WTC11 (cell line): ENCODE measurements at regions not wholly inside any gene's neighbourhood (a gene's known extent, or its start where the extent isn't known, plus 50 kb on each side); places are given as distances from the start of the nearest gene placed in this dataset.

ENCODE experiments used
- ATAC-seq: fragments of 200-7000 bp; cut with Tn5 transposase; 2 replicates; pipeline ENCODE4 v1.10.0; 2021; ENCODE audit warnings: mild to moderate bottlenecking, moderate library complexity
- CTCF ChIA-PET: fragments of 300-600 bp; sonication (Branson Sonifier 250); formaldehyde crosslinking; loops from one replicate; lab custom pipeline; 2021; ENCODE audit warnings: antibody characterized with exemption; lab: Charles Lee
- POLR2A ChIA-PET: fragments of 350-600 bp; sonication (Branson Sonifier 250); formaldehyde crosslinking; loops from one replicate; lab custom pipeline; 2021; ENCODE audit warnings: antibody characterized with exemption; lab: Charles Lee
- DNase-seq: peaks from one replicate; pipeline ENCODE4 v3.0.0; 2021; ENCODE audit warnings: low spot score
- H3K27ac Mint-ChIP-seq: 2 replicates; pipeline ENCODE4 v1.8.0; 2021; ENCODE audit warnings: mixed read lengths
- H3K27me3 Mint-ChIP-seq: 2 replicates; pipeline ENCODE4 v1.8.0; 2021; ENCODE audit warnings: low read depth, mild to moderate bottlenecking, moderate library complexity, mixed read lengths
- H3K36me3 Mint-ChIP-seq: 2 replicates; pipeline ENCODE4 v1.8.0; 2021; ENCODE audit warnings: mixed read lengths
- H3K4me1 Mint-ChIP-seq: 2 replicates; pipeline ENCODE4 v1.8.0; 2022; ENCODE audit warnings: mixed read lengths
- H3K4me3 Mint-ChIP-seq: 2 replicates; pipeline ENCODE4 v1.8.0; 2021; ENCODE audit warnings: mild to moderate bottlenecking, moderate library complexity, mixed read lengths
- H3K9me3 Mint-ChIP-seq: 2 replicates; pipeline ENCODE4 v1.8.0; 2021; ENCODE audit warnings: mixed read lengths
- CBFB ChIP-seq: sonication (generic); formaldehyde crosslinking; IDR thresholded peaks from 2 replicates; pipeline ENCODE4 v1.8.1; 2022; ENCODE audit warnings: mild to moderate bottlenecking, low read depth, missing genetic modification reagents
- CREM ChIP-seq: sonication (generic); formaldehyde crosslinking; IDR thresholded peaks from 2 replicates; pipeline ENCODE4 v1.8.1; 2022; ENCODE audit warnings: mild to moderate bottlenecking, missing genetic modification reagents, moderate library complexity
- EMX1 ChIP-seq: fragments of 250-450 bp; sonication (Bioruptor Pico); IDR thresholded peaks from 2 replicates; pipeline ENCODE4 v1.8.0; 2021; ENCODE audit warnings: mild to moderate bottlenecking
- GRHL2 ChIP-seq: fragments of 250-450 bp; sonication (Bioruptor Pico); IDR thresholded peaks from 2 replicates; pipeline ENCODE4 v1.8.0; 2022; ENCODE audit warnings: mild to moderate bottlenecking, moderate library complexity; ENCODE audit not compliant: insufficient replicate concordance, severe bottlenecking
- JAZF1 ChIP-seq: fragments of 250-450 bp; sonication (Bioruptor Pico); IDR thresholded peaks from 2 replicates; pipeline ENCODE4 v1.9.0; 2021; ENCODE audit warnings: moderate library complexity, mild to moderate bottlenecking, inconsistent platforms
- MXD4 ChIP-seq: fragments of 250-450 bp; sonication (Bioruptor Pico); IDR thresholded peaks from 2 replicates; pipeline ENCODE4 v1.8.0; 2021; ENCODE audit warnings: mild to moderate bottlenecking, moderate library complexity, borderline replicate concordance
- NFE2L1 ChIP-seq: sonication (generic); formaldehyde crosslinking; IDR thresholded peaks from 2 replicates; pipeline ENCODE4 v1.8.1; 2023; ENCODE audit warnings: missing genetic modification reagents
- NR1H2 ChIP-seq: sonication (generic); formaldehyde crosslinking; IDR thresholded peaks from 2 replicates; pipeline ENCODE4 v1.9.0; 2021; ENCODE audit warnings: mild to moderate bottlenecking, moderate library complexity, missing genetic modification reagents
- NR2C2 ChIP-seq: sonication (generic); formaldehyde crosslinking; IDR thresholded peaks from 2 replicates; pipeline ENCODE4 v1.8.0; 2022; ENCODE audit warnings: mild to moderate bottlenecking, missing genetic modification reagents
- SP1 ChIP-seq: sonication (generic); formaldehyde crosslinking; conservative IDR thresholded peaks from 2 replicates; pipeline ENCODE4 v1.8.1; 2022; ENCODE audit warnings: missing genetic modification reagents
- ZNF219 ChIP-seq: sonication (generic); formaldehyde crosslinking; IDR thresholded peaks from 2 replicates; pipeline ENCODE4 v1.8.0; 2023; ENCODE audit warnings: missing genetic modification reagents, mild to moderate bottlenecking, borderline replicate concordance
- TF ChIP-seq, protein P1 (sequence below): fragments of 250-450 bp; sonication (Bioruptor Pico); IDR thresholded peaks from 2 replicates; pipeline ENCODE4 v1.9.0; 2021; ENCODE audit warnings: mild to moderate bottlenecking, borderline replicate concordance
- TF ChIP-seq, protein P2 (sequence below): sonication (generic); formaldehyde crosslinking; IDR thresholded peaks from 2 replicates; pipeline ENCODE4 v1.8.1; 2022; ENCODE audit warnings: low read depth, mild to moderate bottlenecking, moderate library complexity, missing genetic modification reagents, borderline replicate concordance
- TF ChIP-seq, protein P3 (sequence below): sonication (generic); formaldehyde crosslinking; IDR thresholded peaks from 2 replicates; pipeline ENCODE4 v1.8.1; 2022; ENCODE audit warnings: missing genetic modification reagents, borderline replicate concordance
- TF ChIP-seq, protein P4 (sequence below): sonication (generic); formaldehyde crosslinking; IDR thresholded peaks from 2 replicates; pipeline ENCODE4 v1.8.1; 2023; ENCODE audit warnings: mild to moderate bottlenecking, moderate library complexity, missing genetic modification reagents
- TF ChIP-seq, protein P5 (sequence below): fragments of 250-450 bp; sonication (Bioruptor Pico); conservative IDR thresholded peaks from 2 replicates; pipeline ENCODE4 v1.9.0; 2021; ENCODE audit warnings: mild to moderate bottlenecking
- TF ChIP-seq, protein P6 (sequence below): sonication (generic); formaldehyde crosslinking; IDR thresholded peaks from 2 replicates; pipeline ENCODE4 v1.8.0; 2022; ENCODE audit warnings: mild to moderate bottlenecking, missing genetic modification reagents

DNA sequence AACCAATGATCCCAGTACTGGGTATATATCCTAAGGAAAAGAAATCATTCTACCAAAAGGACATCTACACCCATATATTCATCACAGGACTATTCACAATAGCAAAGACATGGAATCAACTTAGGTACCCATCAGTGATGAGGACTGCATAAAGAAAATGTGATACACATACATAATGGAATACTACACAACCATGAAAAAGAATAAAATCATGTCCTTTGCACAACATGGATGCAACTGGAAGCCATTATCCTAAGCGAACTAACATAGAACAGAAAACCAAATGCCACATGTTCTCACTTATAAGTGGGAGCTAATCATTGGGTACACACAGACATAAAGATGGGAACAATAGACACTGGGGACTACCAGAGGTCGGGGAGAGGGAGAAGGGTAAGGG lies 86.0 kb upstream of the LGR5 start:
- Mint-ChIP-seq H3K4me3 (no peak overlapping the region), H3K4me1 (no peaks in the 10 kb centered on the region), H3K27me3 (no peaks in the 10 kb centered on the region), H3K27ac (no peak overlapping the region), H3K9me3 (peaks cover 10% of the 10 kb centered on the region), H3K36me3 (no peaks in the 10 kb centered on the region)
- ChIA-PET POLR2A (no interaction called here), CTCF (no interaction called here)
- DNase-seq, result no peak
- TF ChIP-seq, protein P1, sequence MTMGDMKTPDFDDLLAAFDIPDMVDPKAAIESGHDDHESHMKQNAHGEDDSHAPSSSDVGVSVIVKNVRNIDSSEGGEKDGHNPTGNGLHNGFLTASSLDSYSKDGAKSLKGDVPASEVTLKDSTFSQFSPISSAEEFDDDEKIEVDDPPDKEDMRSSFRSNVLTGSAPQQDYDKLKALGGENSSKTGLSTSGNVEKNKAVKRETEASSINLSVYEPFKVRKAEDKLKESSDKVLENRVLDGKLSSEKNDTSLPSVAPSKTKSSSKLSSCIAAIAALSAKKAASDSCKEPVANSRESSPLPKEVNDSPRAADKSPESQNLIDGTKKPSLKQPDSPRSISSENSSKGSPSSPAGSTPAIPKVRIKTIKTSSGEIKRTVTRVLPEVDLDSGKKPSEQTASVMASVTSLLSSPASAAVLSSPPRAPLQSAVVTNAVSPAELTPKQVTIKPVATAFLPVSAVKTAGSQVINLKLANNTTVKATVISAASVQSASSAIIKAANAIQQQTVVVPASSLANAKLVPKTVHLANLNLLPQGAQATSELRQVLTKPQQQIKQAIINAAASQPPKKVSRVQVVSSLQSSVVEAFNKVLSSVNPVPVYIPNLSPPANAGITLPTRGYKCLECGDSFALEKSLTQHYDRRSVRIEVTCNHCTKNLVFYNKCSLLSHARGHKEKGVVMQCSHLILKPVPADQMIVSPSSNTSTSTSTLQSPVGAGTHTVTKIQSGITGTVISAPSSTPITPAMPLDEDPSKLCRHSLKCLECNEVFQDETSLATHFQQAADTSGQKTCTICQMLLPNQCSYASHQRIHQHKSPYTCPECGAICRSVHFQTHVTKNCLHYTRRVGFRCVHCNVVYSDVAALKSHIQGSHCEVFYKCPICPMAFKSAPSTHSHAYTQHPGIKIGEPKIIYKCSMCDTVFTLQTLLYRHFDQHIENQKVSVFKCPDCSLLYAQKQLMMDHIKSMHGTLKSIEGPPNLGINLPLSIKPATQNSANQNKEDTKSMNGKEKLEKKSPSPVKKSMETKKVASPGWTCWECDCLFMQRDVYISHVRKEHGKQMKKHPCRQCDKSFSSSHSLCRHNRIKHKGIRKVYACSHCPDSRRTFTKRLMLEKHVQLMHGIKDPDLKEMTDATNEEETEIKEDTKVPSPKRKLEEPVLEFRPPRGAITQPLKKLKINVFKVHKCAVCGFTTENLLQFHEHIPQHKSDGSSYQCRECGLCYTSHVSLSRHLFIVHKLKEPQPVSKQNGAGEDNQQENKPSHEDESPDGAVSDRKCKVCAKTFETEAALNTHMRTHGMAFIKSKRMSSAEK (CRISPR knock-in tag), result no peak
- TF ChIP-seq CREM (CRISPR knock-in tag), result no peak
- no peak for TF ChIP-seq GRHL2
- TF ChIP-seq, protein P2, sequence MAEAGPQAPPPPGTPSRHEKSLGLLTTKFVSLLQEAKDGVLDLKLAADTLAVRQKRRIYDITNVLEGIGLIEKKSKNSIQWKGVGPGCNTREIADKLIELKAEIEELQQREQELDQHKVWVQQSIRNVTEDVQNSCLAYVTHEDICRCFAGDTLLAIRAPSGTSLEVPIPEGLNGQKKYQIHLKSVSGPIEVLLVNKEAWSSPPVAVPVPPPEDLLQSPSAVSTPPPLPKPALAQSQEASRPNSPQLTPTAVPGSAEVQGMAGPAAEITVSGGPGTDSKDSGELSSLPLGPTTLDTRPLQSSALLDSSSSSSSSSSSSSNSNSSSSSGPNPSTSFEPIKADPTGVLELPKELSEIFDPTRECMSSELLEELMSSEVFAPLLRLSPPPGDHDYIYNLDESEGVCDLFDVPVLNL (CRISPR knock-in tag), result no peak
- no peak for TF ChIP-seq MXD4 (CRISPR knock-in tag)
- TF ChIP-seq, protein P3, sequence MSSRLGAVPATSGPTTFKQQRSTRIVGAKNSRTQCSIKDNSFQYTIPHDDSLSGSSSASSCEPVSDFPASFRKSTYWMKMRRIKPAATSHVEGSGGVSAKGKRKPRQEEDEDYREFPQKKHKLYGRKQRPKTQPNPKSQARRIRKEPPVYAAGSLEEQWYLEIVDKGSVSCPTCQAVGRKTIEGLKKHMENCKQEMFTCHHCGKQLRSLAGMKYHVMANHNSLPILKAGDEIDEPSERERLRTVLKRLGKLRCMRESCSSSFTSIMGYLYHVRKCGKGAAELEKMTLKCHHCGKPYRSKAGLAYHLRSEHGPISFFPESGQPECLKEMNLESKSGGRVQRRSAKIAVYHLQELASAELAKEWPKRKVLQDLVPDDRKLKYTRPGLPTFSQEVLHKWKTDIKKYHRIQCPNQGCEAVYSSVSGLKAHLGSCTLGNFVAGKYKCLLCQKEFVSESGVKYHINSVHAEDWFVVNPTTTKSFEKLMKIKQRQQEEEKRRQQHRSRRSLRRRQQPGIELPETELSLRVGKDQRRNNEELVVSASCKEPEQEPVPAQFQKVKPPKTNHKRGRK (CRISPR knock-in tag), result no peak
- TF ChIP-seq, protein P4, sequence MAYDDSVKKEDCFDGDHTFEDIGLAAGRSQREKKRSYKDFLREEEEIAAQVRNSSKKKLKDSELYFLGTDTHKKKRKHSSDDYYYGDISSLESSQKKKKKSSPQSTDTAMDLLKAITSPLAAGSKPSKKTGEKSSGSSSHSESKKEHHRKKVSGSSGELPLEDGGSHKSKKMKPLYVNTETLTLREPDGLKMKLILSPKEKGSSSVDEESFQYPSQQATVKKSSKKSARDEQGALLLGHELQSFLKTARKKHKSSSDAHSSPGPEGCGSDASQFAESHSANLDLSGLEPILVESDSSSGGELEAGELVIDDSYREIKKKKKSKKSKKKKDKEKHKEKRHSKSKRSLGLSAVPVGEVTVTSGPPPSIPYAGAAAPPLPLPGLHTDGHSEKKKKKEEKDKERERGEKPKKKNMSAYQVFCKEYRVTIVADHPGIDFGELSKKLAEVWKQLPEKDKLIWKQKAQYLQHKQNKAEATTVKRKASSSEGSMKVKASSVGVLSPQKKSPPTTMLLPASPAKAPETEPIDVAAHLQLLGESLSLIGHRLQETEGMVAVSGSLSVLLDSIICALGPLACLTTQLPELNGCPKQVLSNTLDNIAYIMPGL (CRISPR knock-in tag), result no peak
- no peak for TF ChIP-seq NFE2L1 (CRISPR knock-in tag)
- TF ChIP-seq CBFB (CRISPR knock-in tag), result no peak
- no peak for TF ChIP-seq ZNF219 (CRISPR knock-in tag)
- TF ChIP-seq, protein P5, sequence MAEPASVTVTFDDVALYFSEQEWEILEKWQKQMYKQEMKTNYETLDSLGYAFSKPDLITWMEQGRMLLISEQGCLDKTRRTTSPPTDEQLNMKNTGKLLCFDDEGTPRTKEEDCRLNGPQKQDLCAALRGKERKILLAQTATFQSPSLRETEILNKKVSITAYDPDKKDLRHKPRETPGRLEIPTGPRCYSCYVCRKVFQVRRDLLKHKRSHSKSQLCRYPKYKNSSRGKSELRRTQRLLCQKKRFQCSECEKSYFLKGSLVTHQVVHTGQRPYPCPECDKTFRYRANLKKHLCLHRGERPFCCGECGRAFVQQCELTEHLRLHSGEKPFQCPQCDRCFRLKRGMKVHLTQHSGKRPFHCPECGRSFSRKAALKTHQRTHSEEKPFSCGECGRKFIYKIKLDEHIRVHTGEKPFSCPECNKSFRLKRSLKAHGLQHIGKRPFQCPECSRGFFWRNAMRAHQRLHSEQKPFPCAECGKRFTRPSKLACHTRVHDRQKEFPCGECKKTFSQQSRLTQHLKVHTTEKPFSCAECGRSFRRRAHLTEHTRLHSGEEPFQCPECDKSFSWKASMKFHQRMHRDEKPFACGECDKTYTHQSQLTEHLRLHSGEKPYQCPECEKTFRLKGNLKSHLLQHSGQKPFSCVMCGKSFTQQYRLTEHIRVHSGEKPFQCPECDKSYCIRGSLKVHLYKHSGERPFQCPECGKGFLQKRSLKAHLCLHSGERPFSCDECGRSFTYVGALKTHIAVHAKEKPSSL (CRISPR knock-in tag), result no peak
- TF ChIP-seq JAZF1 (CRISPR knock-in tag), result no peak
- no peak for TF ChIP-seq EMX1 (CRISPR knock-in tag)
- TF ChIP-seq SP1 (CRISPR knock-in tag), result no peak
- no peak for TF ChIP-seq NR2C2 (CRISPR knock-in tag)
- TF ChIP-seq NR1H2, result no peak
- TF ChIP-seq, protein P6, sequence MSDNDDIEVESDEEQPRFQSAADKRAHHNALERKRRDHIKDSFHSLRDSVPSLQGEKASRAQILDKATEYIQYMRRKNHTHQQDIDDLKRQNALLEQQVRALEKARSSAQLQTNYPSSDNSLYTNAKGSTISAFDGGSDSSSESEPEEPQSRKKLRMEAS (CRISPR knock-in tag), result no peak
- ATAC-seq, result no peak
